Effector memory CD8-positive, alpha-beta T cell (primary cell): ENCODE measurements at regions not wholly inside any gene's neighbourhood (a gene's known extent, or its start where the extent isn't known, plus 50 kb on each side); places are given as distances from the start of the nearest gene placed in this dataset.
"Not testable (repeated sequence)": the region's sequence is repeated elsewhere in the genome, so short reads cannot be mapped to it uniquely, and the experiment has no call there.

Experiments
- ATAC-seq: fragments of 150-1000 bp; cut with Tn5 transposase; replicated peaks from 2 replicates; pipeline ENCODE4 v1.10.0; 2021; ENCODE audit warnings: mild to moderate bottlenecking, moderate library complexity
- DNase-seq, 3 experiments: peaks; one replicate each; pipeline ENCODE4 v3.0.0; 2021
- H3K27ac Mint-ChIP-seq, 2 donors: one replicate each; pipeline ENCODE4 v1.8.0; 2022; ENCODE audit warnings: mild to moderate bottlenecking in 2 of 2, mixed read lengths in 2 of 2, moderate library complexity in 2 of 2
- H3K27me3 Mint-ChIP-seq, 2 donors: one replicate each; pipeline ENCODE4 v1.8.0; 2022; ENCODE audit warnings: mixed read lengths in 2 of 2
- H3K36me3 Mint-ChIP-seq: one replicate; pipeline ENCODE4 v1.8.0; 2022; ENCODE audit warnings: mild to moderate bottlenecking, moderate library complexity, mixed read lengths; ENCODE audit not compliant: insufficient read depth
- H3K4me1 Mint-ChIP-seq, 2 donors: one replicate each; pipeline ENCODE4 v1.8.0; 2022; ENCODE audit warnings: low read depth in 2 of 2, mixed read lengths in 2 of 2
- H3K4me3 Mint-ChIP-seq, 2 donors: one replicate each; pipeline ENCODE4 v1.8.0; 2022; ENCODE audit warnings: mild to moderate bottlenecking in 2 of 2, mixed read lengths in 2 of 2, moderate library complexity in 2 of 2
- H3K9me3 Mint-ChIP-seq, 2 donors: one replicate each; pipeline ENCODE4 v1.8.0; 2022; ENCODE audit warnings: mixed read lengths in 2 of 2

DNA sequence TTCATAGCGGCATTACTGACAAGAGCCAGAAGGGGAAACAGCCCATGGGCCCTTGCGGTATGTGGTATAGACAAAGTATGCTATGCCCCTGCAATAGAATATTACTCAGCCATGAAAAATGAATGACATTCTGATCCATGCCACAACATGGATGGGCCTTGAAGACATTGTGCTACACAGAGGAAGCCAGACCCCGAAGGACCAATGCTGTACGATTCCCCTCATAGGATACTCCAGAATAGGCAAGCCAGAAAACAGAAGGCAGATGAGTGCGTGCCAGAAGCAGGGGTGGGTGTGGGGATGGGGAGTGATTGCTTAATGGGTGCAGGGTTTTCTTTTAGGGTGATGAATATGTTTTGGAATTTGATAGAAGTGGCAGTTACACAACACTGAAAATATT, 342.0 kb downstream of the TEX29 start:
- Mint-ChIP-seq H3K4me1 (no peaks in the 10 kb centered on the region), H3K36me3 (no peaks in the 10 kb centered on the region), H3K27ac (no peak overlapping the region), H3K27me3 (peaks cover 0 to 22% of the 10 kb centered on the region in 2 donors), H3K4me3 (no peak overlapping the region), H3K9me3 (no peaks in the 10 kb centered on the region)
- DNase-seq = no peak
- no peak for ATAC-seq

- H3K36me3 Mint-ChIP-seq = no peaks in the 10 kb centered on the region
- no peak overlapping the region for H3K27ac Mint-ChIP-seq
- H3K9me3 Mint-ChIP-seq = no peaks in the 10 kb centered on the region
- no peak overlapping the region for H3K4me3 Mint-ChIP-seq
- H3K4me1 Mint-ChIP-seq = no peaks in the 10 kb centered on the region
- DNase-seq (no peak), ATAC-seq (no peak)
- peaks cover 0 to 22% of the 10 kb centered on the region in 2 donors for H3K27me3 Mint-ChIP-seq
Measured at GRCh38 chr13:111662895-111663294, 342.5 kb downstream of the TEX29 start.

DNA sequence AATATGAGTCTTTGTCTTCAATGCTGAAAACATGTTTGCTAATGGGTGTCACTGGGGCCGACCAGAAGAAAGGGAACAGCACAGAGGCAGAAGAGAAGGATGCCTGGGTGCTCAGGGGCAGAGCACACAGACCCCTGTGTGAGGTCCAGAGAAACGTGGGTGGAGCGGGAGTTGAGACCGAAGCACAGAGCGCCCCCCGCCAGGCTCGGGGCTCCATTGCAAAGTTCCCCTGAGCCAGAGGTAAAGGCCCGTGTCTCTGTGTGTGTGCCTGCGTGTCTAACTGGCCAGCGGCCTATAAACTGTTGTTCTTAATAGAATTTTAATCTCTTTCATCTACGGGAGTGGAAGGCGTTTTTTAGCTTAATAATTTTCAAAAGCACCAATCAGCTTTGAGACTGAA, 343.1 kb downstream of the TEX29 start:
- no peaks in the 10 kb centered on the region for H3K36me3 Mint-ChIP-seq
- H3K27me3 Mint-ChIP-seq = peaks cover 0 to 22% of the 10 kb centered on the region in 2 donors
- ATAC-seq (no peak), DNase-seq (no peak)
- no peak overlapping the region for H3K4me3 Mint-ChIP-seq
- no peaks in the 10 kb centered on the region for H3K9me3 Mint-ChIP-seq
- H3K27ac Mint-ChIP-seq = no peak overlapping the region
- H3K4me1 Mint-ChIP-seq = no peaks in the 10 kb centered on the region

DNA sequence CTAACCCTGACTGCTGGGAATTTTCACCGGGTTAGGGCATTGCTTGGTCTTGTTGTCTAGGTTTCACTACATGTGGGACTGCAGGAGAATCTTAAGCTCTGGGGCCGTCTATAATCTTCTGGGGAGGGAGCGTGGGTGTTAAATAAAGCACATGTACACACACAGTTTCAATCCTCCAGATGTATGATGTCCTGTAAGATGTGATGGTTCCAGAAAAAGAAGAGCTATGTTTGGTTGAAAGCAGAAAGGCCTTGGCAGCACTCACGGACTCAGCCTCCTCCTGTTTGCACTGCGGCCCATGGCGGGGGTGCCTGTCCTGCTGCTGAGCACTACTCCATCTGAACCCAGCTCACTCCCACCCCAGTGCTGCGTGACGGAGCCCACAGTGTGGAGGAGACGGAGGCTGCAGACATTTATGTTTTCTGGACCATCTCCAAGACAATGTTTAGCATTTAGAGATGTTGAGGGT, 343.5 kb downstream of the TEX29 start:
- Mint-ChIP-seq H3K36me3 (no peaks in the 10 kb centered on the region), H3K27ac (no peak overlapping the region), H3K4me1 (no peaks in the 10 kb centered on the region), H3K4me3 (no peak overlapping the region), H3K9me3 (no peaks in the 10 kb centered on the region), H3K27me3 (peaks cover 0 to 22% of the 10 kb centered on the region in 2 donors)
- ATAC-seq = no peak
- DNase-seq = no peak

DNA sequence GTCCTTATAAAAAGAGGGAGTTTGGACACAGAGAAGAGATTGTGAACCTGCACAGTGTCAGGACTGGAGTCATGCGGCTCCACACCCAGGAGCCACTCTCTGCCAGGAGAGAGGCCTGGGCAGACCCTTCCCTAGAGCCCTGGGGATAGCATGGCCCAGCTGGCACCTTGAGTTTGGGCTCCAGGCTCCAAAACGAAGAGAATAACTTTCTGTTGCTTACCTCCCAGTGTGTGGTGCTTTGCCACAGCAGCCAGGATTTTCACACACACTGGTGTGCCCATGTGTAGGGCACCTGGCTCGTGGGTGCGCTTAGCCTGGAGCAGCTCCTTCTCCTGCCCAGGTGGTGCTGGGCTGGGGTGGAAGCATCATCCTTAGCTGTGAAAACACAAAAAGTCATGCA, 344.3 kb downstream of the TEX29 start:
- no peak overlapping the region for H3K27ac Mint-ChIP-seq
- peaks cover 0 to 22% of the 10 kb centered on the region in 2 donors for H3K27me3 Mint-ChIP-seq
- DNase-seq = no peak
- no peak overlapping the region for H3K4me3 Mint-ChIP-seq
- H3K9me3 Mint-ChIP-seq = no peaks in the 10 kb centered on the region
- no peaks in the 10 kb centered on the region for H3K36me3 Mint-ChIP-seq
- ATAC-seq = no peak
- no peaks in the 10 kb centered on the region for H3K4me1 Mint-ChIP-seq

GRCh38 chr13:111665691-111666095, 345.3 kb downstream of the TEX29 start:
- H3K9me3 Mint-ChIP-seq = no peaks in the 10 kb centered on the region
- H3K4me1 Mint-ChIP-seq = no peaks in the 10 kb centered on the region
- H3K27ac Mint-ChIP-seq = no peak overlapping the region
- no peak for DNase-seq
- no peak overlapping the region for H3K4me3 Mint-ChIP-seq
- H3K36me3 Mint-ChIP-seq = no peaks in the 10 kb centered on the region
- H3K27me3 Mint-ChIP-seq = peaks cover 0 to 22% of the 10 kb centered on the region in 2 donors
- ATAC-seq = no peak

GRCh38 chr13:111666164-111666776, 345.8 kb downstream of the TEX29 start:
- no peak overlapping the region for H3K4me3 Mint-ChIP-seq
- H3K36me3 Mint-ChIP-seq = no peaks in the 10 kb centered on the region
- H3K27me3 Mint-ChIP-seq = peaks cover 0 to 17% of the 10 kb centered on the region in 2 donors
- ATAC-seq (no peak), DNase-seq (no peak)
- no peak overlapping the region for H3K27ac Mint-ChIP-seq
- H3K4me1 Mint-ChIP-seq = no peaks in the 10 kb centered on the region
- H3K9me3 Mint-ChIP-seq = no peaks in the 10 kb centered on the region

GRCh38 chr13:111667757-111668156, 347.3 kb downstream of the TEX29 start:
- no peaks in the 10 kb centered on the region for H3K36me3 Mint-ChIP-seq
- DNase-seq = no peak
- no peaks in the 10 kb centered on the region for H3K9me3 Mint-ChIP-seq
- no peak for ATAC-seq
- H3K27me3 Mint-ChIP-seq = peaks cover 0 to 11% of the 10 kb centered on the region in 2 donors
- H3K4me1 Mint-ChIP-seq = no peaks in the 10 kb centered on the region
- H3K4me3 Mint-ChIP-seq = no peak overlapping the region
- no peak overlapping the region for H3K27ac Mint-ChIP-seq

GRCh38 chr13:111668451-111668850, 348.0 kb downstream of the TEX29 start:
- DNase-seq = no peak
- no peaks in the 10 kb centered on the region for H3K9me3 Mint-ChIP-seq
- no peaks in the 10 kb centered on the region for H3K4me1 Mint-ChIP-seq
- no peaks in the 10 kb centered on the region for H3K36me3 Mint-ChIP-seq
- H3K27ac Mint-ChIP-seq = no peak overlapping the region
- no peak overlapping the region for H3K4me3 Mint-ChIP-seq
- peaks cover 0 to 4% of the 10 kb centered on the region in 2 donors for H3K27me3 Mint-ChIP-seq
- ATAC-seq = no peak

DNA sequence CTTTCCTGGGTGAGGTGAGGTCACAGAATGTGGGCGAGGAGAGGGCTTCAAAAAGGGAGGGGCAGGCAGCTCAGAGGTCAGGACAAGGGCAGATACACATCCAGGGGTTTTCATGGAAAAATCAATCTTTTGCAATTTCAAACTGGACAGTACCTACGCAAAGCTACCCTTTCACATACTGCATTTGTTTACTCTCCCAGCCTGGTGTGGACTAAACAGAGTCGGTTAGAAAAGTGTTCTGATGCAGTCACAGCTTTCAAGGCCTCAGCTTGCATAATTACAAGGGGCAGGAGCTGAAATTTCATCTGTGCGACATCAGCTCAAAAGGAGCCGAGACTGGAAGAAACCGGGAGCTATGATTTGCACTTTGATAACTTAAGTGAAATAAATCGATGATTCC, 351.8 kb downstream of the TEX29 start:
- not testable (repeated sequence) for DNase-seq, H3K9me3 Mint-ChIP-seq, H3K27ac Mint-ChIP-seq, H3K4me1 Mint-ChIP-seq, H3K36me3 Mint-ChIP-seq, ATAC-seq, H3K4me3 Mint-ChIP-seq, H3K27me3 Mint-ChIP-seq

DNA sequence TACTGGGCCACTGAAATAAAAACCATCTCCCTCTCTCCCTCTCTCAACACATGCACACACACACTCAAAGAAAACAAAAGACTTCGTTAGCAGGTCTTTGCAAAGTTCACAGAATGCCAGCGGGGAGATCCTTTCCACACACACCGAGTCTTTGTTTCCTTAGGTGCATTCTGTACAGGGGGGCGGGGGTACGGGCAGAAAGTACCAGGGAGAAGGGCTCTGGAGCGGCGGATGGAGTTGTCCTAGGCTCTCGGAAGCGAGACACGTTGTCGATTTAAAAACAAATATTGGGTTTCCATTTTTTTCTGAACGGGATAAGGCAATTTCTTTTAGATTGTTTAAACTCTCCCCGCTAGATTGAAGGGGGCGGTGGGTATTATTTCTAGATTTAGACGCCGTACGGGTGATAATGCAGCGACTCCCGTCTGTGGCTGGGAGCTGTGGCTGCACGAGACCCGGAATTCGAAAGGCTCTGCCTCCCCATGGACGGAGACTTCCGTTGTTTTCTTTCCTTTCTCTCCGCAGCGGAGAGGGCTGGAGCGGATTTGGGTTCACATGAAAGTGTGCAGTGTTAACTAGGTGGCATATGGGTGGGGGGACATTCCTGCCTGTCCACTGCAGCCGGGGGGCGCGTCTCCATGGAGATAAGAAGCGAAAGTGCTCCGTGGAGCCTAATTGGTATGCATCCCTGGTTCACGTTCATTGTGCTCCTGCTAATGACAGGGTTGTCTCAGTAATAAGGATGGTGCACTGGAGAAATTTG, 357.9 kb downstream of the TEX29 start:
- H3K36me3 Mint-ChIP-seq, H3K9me3 Mint-ChIP-seq, H3K4me3 Mint-ChIP-seq, ATAC-seq, H3K27ac Mint-ChIP-seq, DNase-seq, H3K4me1 Mint-ChIP-seq, H3K27me3 Mint-ChIP-seq: not testable (repeated sequence)

- H3K9me3 Mint-ChIP-seq, H3K27ac Mint-ChIP-seq, DNase-seq, H3K36me3 Mint-ChIP-seq, H3K27me3 Mint-ChIP-seq, H3K4me3 Mint-ChIP-seq, H3K4me1 Mint-ChIP-seq, ATAC-seq: not testable (repeated sequence)
Measured at GRCh38 chr13:111679645-111680044, 359.2 kb downstream of the TEX29 start.

- not testable (repeated sequence) for H3K4me3 Mint-ChIP-seq, H3K9me3 Mint-ChIP-seq, H3K27me3 Mint-ChIP-seq, H3K27ac Mint-ChIP-seq, DNase-seq, ATAC-seq, H3K4me1 Mint-ChIP-seq, H3K36me3 Mint-ChIP-seq
Measured at GRCh38 chr13:111680100-111680499, 359.7 kb downstream of the TEX29 start.

DNA sequence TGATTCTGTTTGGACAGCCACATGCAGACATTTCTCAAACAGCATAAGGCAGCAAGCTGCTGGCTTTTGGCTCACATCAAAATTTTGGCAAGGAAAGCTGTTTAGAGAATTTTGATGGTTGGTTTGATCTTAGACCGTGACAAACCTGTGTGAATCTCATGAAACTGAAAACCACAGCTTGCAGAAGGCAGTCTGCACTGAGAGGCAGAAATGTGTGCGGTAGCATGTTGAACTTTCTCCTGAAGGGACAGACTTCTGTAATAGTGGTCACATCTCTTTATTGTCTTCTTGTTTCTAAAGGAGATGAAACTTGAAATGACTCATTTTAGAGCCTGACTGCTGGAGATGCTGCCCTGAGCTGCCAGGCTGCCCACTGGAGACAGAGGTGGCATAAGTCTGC, 371.6 kb downstream of the TEX29 start:
- H3K36me3 Mint-ChIP-seq, DNase-seq, ATAC-seq, H3K4me3 Mint-ChIP-seq, H3K9me3 Mint-ChIP-seq, H3K4me1 Mint-ChIP-seq, H3K27ac Mint-ChIP-seq, H3K27me3 Mint-ChIP-seq: not testable (repeated sequence)
